ENCODE measurements at regions not wholly inside any gene's neighbourhood (a gene's known extent, or its start where the extent isn't known, plus 50 kb on each side); places are given as distances from the start of the nearest gene placed in this dataset.

- DNase-seq = no peak
These were observed 326.7 kb downstream of the SIPA1L2 start for GRCh38 chr1:232303222-232303620.

DNA sequence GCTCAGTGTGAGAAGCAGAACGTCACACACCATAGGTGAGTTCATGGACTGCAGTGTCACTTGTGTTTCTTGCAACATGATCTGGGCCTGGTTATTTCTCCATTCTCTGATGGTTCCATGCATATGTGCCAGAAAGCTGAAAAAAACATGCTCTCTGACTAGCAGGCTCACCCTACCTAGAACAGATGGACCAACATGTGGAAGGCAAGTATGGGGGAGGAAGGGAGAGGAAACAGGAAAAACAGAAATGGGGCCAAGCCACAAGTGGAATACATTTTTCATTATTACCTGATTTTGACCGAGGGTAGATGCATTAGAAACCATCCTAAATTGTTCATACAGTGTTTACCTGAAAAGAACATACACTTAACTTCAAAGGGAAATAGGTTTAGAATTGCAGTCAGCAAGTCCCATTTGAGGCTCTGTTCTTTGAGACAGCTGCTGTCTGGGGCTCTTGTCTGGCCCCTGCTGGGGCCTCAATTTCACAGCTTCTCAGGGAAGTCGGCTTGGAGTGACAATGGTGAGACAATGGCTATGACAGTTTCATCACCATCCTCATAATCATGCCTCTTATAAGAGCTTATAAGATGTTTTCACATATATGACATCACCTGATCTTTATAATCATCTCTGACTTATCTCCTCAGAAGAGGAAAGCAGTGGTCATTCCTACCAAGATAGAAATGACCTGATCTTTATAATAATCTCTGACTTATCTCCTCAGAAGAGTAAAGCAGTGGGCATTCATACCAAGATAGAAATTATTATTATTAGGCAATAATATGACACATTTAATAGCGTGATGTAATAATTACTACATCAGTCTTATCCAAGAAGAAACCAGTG is 327.3 kb downstream of the SIPA1L2 start:
- DNase-seq = no peak

DNA sequence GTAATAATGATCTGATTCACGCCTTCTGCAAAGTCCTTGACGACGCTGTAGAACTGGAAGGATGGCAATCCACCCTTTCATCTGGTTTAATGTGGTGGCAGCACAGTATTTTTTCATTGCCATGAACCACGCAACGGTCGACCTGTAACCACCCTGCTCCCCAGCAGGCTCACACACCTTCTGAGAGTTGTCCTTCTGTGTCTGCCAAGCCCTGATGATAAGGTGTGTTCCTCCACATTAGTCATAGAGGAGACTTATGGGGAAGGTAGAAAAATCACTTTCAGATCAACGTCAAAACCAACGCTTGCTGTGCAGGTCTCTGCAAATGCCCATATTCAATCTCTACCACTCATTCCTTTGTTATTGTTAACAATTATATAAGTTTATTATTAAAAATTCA is 328.7 kb downstream of the SIPA1L2 start:
- DNase-seq = no peak

GRCh38 chr1:232300466-232300865 is 329.5 kb downstream of the SIPA1L2 start:
- DNase-seq = no peak

DNA sequence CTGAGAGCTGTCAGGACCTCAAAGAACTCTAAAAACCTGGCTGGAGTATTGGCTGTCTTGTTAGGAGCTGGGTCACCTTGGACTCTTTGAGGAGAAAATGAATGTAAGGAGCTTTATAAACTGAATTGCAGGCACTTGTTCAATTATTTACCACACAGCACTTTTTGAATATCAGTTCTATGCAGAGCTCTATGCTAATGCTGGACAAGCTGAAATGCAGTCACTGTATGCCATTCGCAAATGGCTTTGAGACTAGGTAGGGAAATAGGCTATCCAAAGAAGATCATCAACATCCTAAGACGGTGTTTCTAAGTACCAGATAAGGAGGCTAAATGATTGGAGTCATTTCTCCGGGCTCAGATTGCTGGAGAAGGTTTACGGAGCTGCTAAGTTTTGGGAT is 333.5 kb downstream of the SIPA1L2 start:
- no peak for DNase-seq

- no peak for DNase-seq
These were observed 336.6 kb downstream of the SIPA1L2 start for GRCh38 chr1:232293361-232293760.

- no peak for DNase-seq
These were observed 337.1 kb downstream of the SIPA1L2 start for GRCh38 chr1:232292818-232293217.

- no peak for DNase-seq
These were observed 337.7 kb downstream of the SIPA1L2 start for GRCh38 chr1:232292239-232292638.

- DNase-seq = no peak
These were observed 338.3 kb downstream of the SIPA1L2 start for GRCh38 chr1:232291681-232292080.

GRCh38 chr1:232291261-232291660 is 338.7 kb downstream of the SIPA1L2 start:
- no peak for DNase-seq

- DNase-seq = no peak
These were observed 339.4 kb downstream of the SIPA1L2 start for GRCh38 chr1:232290570-232290969.

DNA sequence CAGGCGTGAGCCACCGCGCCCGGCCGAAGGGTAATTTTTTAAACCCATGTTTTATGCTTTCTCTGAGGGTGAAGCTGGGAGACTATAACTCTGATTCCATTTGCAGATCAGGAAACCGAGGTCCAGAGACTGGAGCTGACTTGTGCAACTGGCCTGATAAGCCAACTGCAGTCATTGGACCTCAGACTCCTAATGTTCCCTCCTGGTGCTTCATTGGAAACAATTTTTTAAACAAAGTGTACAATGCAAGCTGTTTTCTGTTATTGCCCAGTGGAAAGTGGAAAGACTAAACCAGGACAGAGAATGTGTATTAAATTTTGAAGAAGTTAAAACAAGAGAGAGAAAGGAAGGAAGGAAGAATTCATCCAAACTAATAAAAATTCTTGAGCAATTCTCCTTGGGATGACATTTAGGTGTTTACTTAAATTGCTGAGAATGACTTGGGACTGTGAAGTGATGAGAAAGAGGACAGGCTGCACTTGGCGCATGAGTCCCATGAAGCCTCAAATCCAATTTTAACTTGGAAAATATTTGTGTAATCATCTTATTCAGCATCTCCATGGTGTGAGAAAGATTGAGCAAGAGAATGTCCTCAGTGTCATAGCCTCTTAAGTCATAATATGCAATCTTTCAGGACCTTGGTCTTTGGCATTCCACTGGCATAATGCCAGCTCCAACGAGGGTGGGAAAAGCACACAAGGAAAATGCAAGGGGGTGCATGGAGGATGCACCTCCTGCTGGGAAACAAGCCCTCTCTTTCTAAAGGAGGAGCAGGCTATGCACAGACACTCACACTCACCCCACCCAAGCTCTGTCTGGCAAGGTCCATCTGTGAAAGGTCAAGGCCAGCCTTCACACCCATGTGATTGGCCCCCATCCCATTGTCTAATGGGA is 342.0 kb downstream of the SIPA1L2 start:
- DNase-seq = no peak

DNA sequence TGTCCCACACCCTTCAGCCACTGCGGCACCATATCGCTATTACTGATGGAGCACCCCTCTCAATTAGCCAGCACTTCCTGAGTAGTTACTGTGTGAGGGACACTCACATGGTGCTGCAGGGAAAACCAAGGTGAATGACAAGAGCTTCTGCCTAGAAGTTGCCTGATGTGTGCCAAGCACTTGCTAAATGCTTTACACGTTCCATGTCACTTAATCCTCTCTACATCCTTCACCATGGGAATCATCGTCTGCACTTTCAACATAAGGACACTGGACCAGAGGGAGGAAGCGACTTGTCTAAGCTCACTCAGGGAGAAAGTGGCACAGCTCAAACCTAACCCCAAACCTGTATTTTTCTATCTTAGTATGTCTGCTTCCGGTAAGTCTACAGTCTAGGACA is 344.8 kb downstream of the SIPA1L2 start:
- DNase-seq = no peak

DNA sequence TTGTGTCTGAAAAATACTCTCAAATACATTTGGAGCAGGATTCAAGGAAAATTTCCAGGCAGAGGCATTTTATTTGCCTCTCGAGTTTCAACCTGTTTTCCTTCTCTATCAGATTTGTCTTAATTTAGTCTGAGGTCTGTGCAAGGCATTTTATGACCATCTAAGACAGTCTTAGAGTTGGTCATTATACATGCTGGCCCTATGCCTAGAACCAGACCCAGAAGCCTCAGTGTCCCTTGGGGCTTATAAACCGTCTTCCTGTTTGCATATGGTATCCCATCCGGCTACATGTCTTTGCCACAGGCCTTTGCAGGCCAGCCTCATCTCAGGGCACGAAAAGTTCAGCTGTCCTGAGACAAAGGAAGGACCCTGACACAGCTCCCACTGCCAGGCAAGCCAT is 346.1 kb downstream of the SIPA1L2 start:
- no peak for DNase-seq

DNA sequence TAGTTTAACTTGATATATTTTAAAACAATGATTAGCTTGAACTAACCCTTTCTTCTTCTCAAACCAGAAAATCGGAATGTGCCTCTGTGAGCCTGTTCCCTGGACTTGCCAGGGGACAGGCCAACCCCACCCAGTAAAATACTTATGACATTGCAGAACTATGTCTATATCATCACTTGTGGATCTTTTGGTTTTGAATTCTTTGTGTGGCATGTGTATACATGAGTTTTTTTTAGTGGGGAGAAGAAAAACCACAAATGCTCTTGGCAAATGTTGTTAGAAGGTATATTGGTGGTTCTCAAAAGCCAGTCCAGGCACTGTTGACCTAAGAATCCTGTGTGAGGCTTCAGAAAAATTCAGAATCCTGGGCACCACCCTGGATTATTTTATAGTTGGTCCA is 347.4 kb downstream of the SIPA1L2 start:
- DNase-seq = no peak

- DNase-seq = no peak
These were observed 349.0 kb downstream of the SIPA1L2 start for GRCh38 chr1:232280910-232281309.

DNA sequence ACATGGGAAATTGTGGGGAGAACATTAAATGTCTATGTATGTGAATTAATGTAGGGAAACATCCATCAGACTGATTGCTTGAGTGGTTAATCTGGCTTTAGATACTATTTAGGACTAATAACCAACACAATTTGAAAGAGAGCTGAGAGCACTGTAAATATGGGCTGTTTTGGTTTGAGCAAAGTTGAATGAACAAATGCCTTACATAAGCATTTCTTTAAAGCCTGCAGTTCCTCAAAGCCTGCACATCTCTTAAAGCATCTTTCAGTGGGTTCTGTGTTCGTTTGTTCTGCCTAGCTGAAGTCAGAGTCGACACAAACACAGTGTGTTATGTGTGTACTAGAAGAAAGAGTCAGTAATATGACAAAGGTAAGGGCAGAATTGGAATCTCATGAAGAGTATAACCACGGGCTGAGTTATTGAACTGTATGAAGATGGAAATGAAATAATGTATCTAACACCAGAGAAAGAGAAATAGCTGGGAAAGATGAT is 350.0 kb downstream of the SIPA1L2 start:
- no peak for DNase-seq

DNA sequence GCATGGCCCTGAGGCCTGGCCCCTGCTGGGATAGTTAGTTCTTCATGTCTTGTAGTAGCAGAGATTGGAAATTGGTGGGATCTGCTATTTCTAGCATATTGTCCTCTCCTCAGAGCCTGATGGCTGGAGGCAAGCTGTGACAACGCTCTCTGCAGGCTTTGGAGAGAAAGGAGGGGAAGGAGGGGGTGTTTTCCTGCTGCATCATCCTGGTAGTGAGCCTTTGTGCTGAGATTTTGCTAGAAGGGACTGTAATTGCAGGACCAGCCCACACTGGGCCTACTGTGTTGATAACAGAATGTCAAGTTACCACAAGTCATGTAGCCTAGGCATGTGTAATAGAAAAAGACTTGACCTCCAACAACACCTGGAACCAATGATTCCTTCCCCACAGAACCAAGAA is 351.0 kb downstream of the SIPA1L2 start:
- no peak for DNase-seq

GRCh38 chr1:232276651-232277050 is 353.3 kb downstream of the SIPA1L2 start:
- DNase-seq = no peak

DNA sequence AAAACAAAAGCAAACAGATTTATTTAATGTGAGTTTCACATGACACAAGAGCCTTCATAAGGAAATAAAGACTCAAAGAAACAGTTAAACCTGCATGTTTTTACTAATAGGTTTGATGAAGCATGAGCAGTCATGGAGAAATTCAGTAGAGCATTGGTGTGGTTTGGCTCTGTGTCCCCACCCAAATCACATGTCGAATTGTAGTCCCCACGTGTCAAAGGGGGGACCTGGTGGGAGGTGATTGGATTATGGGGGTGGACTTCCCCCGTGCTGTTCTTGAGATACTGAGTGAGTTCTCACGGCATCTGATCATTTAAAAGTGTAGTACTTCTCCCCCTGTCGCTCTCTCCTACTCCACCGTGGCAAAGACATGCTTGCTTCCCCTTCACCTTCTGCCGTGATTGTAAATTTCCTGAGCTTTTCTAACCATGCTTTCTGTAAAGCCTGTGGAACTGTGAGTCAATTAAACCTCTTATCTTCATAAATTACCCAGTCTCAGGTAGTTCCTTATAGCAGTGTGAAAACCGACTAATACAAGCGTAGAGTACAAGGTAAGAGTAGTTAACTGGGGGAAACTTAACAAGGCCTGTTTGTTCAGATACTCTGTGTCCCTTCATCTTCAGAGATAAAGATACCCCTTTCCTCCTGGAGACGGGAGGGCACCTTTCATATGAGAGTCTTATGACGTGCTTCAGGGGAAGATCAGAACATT is 354.8 kb downstream of the SIPA1L2 start:
- DNase-seq = no peak

DNA sequence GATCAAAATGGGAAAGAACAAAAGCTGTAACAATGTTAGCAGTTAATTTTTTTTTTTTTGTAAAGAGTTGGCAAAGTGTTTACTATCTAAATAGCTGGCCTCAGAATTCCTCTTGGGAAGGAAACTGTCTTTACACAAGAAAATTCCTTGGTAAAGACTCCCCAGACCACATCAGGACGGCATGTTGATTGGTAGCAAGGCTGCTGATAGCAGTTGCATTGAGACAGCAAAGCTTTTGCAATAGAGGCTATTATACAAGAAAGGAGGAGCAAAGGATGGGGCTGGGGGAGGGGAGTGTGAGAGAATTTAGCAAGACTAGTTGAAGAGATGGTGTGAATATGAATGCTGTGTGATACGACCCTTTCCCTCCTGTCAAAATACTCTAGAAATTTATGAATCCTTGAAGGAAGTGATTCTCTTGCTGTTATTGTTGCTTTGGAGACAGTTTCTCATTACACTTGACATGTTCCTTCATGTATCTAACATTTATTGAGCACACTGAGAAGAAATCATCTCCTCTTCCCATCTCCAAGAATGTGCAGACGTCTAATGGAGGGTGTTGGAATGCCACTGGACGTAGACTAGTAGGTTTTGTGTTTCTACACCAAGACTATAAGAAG is 355.6 kb downstream of the SIPA1L2 start:
- no peak for DNase-seq

GRCh38 chr1:232273011-232273410 is 356.9 kb downstream of the SIPA1L2 start:
- DNase-seq = no peak
